ENCODE measurements at regions not wholly inside any gene's neighbourhood (a gene's known extent, or its start where the extent isn't known, plus 50 kb on each side); places are given as distances from the start of the nearest gene placed in this dataset.

GRCh38 chr12:12020762-12021161 is 50.0 kb upstream of the BCL2L14 start:
- POLR2A ChIA-PET: no interaction called here
- TF ChIP-seq EZH2phosphoT487 (IDR thresholded peaks at IDR 0.05; ENCODE audit: borderline replicate concordance, low read depth, low read length): no peak
- TF ChIP-seq, protein P1, sequence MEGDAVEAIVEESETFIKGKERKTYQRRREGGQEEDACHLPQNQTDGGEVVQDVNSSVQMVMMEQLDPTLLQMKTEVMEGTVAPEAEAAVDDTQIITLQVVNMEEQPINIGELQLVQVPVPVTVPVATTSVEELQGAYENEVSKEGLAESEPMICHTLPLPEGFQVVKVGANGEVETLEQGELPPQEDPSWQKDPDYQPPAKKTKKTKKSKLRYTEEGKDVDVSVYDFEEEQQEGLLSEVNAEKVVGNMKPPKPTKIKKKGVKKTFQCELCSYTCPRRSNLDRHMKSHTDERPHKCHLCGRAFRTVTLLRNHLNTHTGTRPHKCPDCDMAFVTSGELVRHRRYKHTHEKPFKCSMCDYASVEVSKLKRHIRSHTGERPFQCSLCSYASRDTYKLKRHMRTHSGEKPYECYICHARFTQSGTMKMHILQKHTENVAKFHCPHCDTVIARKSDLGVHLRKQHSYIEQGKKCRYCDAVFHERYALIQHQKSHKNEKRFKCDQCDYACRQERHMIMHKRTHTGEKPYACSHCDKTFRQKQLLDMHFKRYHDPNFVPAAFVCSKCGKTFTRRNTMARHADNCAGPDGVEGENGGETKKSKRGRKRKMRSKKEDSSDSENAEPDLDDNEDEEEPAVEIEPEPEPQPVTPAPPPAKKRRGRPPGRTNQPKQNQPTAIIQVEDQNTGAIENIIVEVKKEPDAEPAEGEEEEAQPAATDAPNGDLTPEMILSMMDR (conservative IDR thresholded peaks at IDR 0.05; ENCODE audit: low read length): no peak
- intact Hi-C loops (cut with micrococcal nuclease; ENCODE audit: unreplicated experiment): loop anchor here (2.0 to 5.0 kb wide), 2 partner anchors 262 to 1808 kb away; partner anchors contain the start of gene GABARAPL1
- CTCF ChIA-PET (ENCODE audit: unreplicated experiment): no interaction called here
- Histone ChIP-seq H3K9me2 (ENCODE audit: insufficient read depth, low read length) (no peaks in the 10 kb centered on the region), H3K4me2 (ENCODE audit: low read length) (no peak overlapping the region), H3K79me2 (ENCODE audit: insufficient read depth, low read depth, low read length) (no peaks in the 10 kb centered on the region; the same call in 1 of the 2 replicates), H3K9me3 (ENCODE audit: low read length) (no peaks in the 10 kb centered on the region), H2AFZ (ENCODE audit: low read length) (no peak overlapping the region), H3K27ac (ENCODE audit: low read depth, low read length, poor library complexity, severe bottlenecking) (peak overlapping the region; percentile 43), H4K20me1 (ENCODE audit: insufficient read depth, low read length) (no peaks in the 10 kb centered on the region), H3K36me3 (ENCODE audit: insufficient read depth, low read length) (no peaks in the 10 kb centered on the region), H3K4me1 (ENCODE audit: insufficient read depth, low read length, poor library complexity, severe bottlenecking) (peaks cover 72% of the 10 kb centered on the region), H3K4me3 (ENCODE audit: low read depth, low read length, poor library complexity, severe bottlenecking) (no peak overlapping the region)
- DNase-seq (ENCODE audit: low spot score): no peak
- BruUV-seq (replicated peaks): no TSS peak
